Thyroid gland (tissue), 4 donors: ENCODE measurements at regions not wholly inside any gene's neighbourhood (a gene's known extent, or its start where the extent isn't known, plus 50 kb on each side); places are given as distances from the start of the nearest gene placed in this dataset.

Source experiments
- CTCF ChIP-seq, 6 experiments: fragments of 200-600 bp in 3 of 6; fragments of 450-650 bp in 3 of 6; sonication (generic) in 3 of 6; IDR thresholded peaks; one replicate each; pipeline ENCODE4 v1.5.1; 2016 to 2019; ENCODE audit warnings: antibody characterized with exemption in 6 of 6, mild to moderate bottlenecking in 2 of 6, inconsistent platforms in 1 of 6, moderate library complexity in 1 of 6
- POLR2A ChIP-seq, 2 donors: fragments of 450-650 bp; IDR thresholded peaks; one replicate each; pipeline ENCODE4 v1.6.1; 2017; ENCODE audit warnings: antibody characterized with exemption in 2 of 2, mild to moderate bottlenecking in 2 of 2, moderate library complexity in 1 of 2

- TF ChIP-seq CTCF (IDR thresholded peaks at IDR 0.05) (no peak), POLR2A (IDR thresholded peaks at IDR 0.05) (no peak)
Measured at GRCh38 chrX:69357317-69357716, 146.8 kb upstream of the NALF2 start.
